Heart right ventricle (tissue), 16 donors: ENCODE measurements at regions not wholly inside any gene's neighbourhood (a gene's known extent, or its start where the extent isn't known, plus 50 kb on each side); places are given as distances from the start of the nearest gene placed in this dataset.

Experiments used
- ATAC-seq, 8 donors: fragments of 200-7000 bp; cut with Tn5 transposase; one replicate each; pipeline ENCODE4 v1.9.1; 2020; ENCODE audit warnings: mild to moderate bottlenecking in 8 of 8, moderate library complexity in 8 of 8, moderate number of reproducible peaks in 1 of 8
- DNase-seq, 2 donors: peaks; one replicate each; pipeline ENCODE4 v3.0.0-alpha.2; 2020
- H3K27ac ChIP-seq, 10 donors: fragments of 200-600 bp; sonication (generic) in 2 of 10; one replicate each; pipeline versions ENCODE4 v1.5.0 to v1.8.0; 2020 to 2022; ENCODE audit warnings: mild to moderate bottlenecking in 3 of 10
- H3K27me3 ChIP-seq, 7 donors: fragments of 200-600 bp; one replicate each; pipeline ENCODE4 v1.8.0; 2021 to 2022; ENCODE audit warnings: mild to moderate bottlenecking in 2 of 7
- H3K36me3 ChIP-seq, 9 donors: fragments of 200-600 bp; sonication (generic) in 1 of 9; one replicate each; pipeline versions ENCODE4 v1.5.0 to v1.8.0; 2020 to 2022; ENCODE audit warnings: mild to moderate bottlenecking in 2 of 9
- H3K4me1 ChIP-seq, 9 donors: fragments of 200-600 bp; sonication (generic) in 1 of 9; one replicate each; pipeline versions ENCODE4 v1.5.0 to v1.8.0; 2020 to 2022; ENCODE audit warnings: mild to moderate bottlenecking in 4 of 9
- H3K4me3 ChIP-seq, 10 donors: fragments of 200-600 bp; sonication (generic) in 2 of 10; one replicate each; pipeline versions ENCODE4 v1.5.0 to v1.8.0; 2020 to 2022; ENCODE audit warnings: mild to moderate bottlenecking in 7 of 10, moderate library complexity in 2 of 10
- H3K9me3 ChIP-seq, 11 donors: fragments of 200-600 bp in 10 of 11; sonication (generic) in 2 of 11; one replicate each; pipeline versions ENCODE4 v1.5.0 to v1.8.0; 2013 to 2022; ENCODE audit warnings: mild to moderate bottlenecking in 2 of 11, control low read depth in 1 of 11, moderate library complexity in 1 of 11
- WGBS, 2 donors: extraction: QIAGEN DNeasy Blood & Tissue Kit; methylation state at CpG; one replicate each; pipeline ENCODE4 v1.1.7; 2013; ENCODE audit warnings: inconsistent platforms in 1 of 2; 5-methylcytosine and 5-hydroxymethylcytosine counted together
- intact Hi-C, 10 donors: fragments of 100-400 bp; cut with DNase I; formaldehyde crosslinking; loops; one replicate each; pipeline versions ENCODE4 v1.11.1 to v1.14.2; 2022
- TF ChIP-seq, protein P1 (sequence below), 9 donors: fragments of 200-600 bp; sonication (generic) in 2 of 9; IDR thresholded peaks; one replicate each; pipeline versions ENCODE4 v1.5.0 to v1.8.0; 2021 to 2022; ENCODE audit warnings: antibody characterized with exemption in 9 of 9, mild to moderate bottlenecking in 5 of 9, moderate library complexity in 1 of 9
- donor health status: Arrhythmogenic right ventricular cardiomyopathy.
- donor health status: ischemic (EF 13 %, LVEDD 7.1; RV severe dilation, severe dysfunction).
- donor health status: healthy with polysubstance abuse.
- donor health status: DM: no; HTN: yes; CAD: no.
- donor health status: DM: no; HTN: no; CAD: no.
- donor health status: ischemic (EF 25% LVEDD 6.9; RV normal size, moderate dysfunction).
- donor health status: ischemic (EF 25% LVEDD 5.7; RV mildly dilated, moderate dysfunction).
- donor health status: healthy.
- donor health status: DM: yes; HTN: yes; CAD: no.
- donor health status: Ischemic cardiomyopathy.
- donor health status: ischemic (EF 35%, LVEDD 5.7; RV mildly dilated, moderate dysfunction).
- donor health status: nonischemic (EF 11% LVEDD 7.7; RV severe dilation, severe dysfunction).
- donor health status: DM: yes; HTN: yes; CAD: no.
- donor health status: PGD.
- donor health status: ischemic (EF 29% LVEDD 5.4; RV normal size, mild dysfunction).
- donor health status: nonischemic (EF 23%, LVEDD 6.1; RV moderate dilation, normal function).

DNA sequence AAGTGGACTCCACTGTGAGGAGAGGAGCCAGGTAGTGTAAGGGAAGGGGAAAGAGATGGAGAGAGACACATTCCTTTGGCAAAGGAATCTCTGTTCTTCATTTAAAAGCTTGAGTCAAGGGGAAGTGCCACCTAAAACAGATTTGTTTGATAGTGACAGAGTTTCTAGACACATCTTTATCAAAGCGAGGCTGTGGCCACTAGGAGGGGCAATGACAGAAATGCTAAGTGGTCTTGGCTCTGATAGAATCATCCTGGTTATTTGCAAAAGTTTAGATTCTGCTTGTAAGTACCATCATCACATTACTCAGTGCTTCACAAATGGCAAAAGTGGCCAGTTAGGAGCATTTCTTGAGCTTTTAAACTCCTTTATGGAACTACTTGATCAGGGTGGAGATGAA lies 261.4 kb downstream of the CNTN3 start:
- Histone ChIP-seq H3K9me3 (no peaks in the 10 kb centered on the region), H3K27ac (no peak overlapping the region), H3K4me1 (no peaks in the 10 kb centered on the region), H3K27me3 (no peaks in the 10 kb centered on the region), H3K36me3 (no peaks in the 10 kb centered on the region), H3K4me3 (no peak overlapping the region)
- 75 to 80% methylated on average over 1 of the region's 1 CpG for WGBS, 2 donors
- TF ChIP-seq, protein P1, sequence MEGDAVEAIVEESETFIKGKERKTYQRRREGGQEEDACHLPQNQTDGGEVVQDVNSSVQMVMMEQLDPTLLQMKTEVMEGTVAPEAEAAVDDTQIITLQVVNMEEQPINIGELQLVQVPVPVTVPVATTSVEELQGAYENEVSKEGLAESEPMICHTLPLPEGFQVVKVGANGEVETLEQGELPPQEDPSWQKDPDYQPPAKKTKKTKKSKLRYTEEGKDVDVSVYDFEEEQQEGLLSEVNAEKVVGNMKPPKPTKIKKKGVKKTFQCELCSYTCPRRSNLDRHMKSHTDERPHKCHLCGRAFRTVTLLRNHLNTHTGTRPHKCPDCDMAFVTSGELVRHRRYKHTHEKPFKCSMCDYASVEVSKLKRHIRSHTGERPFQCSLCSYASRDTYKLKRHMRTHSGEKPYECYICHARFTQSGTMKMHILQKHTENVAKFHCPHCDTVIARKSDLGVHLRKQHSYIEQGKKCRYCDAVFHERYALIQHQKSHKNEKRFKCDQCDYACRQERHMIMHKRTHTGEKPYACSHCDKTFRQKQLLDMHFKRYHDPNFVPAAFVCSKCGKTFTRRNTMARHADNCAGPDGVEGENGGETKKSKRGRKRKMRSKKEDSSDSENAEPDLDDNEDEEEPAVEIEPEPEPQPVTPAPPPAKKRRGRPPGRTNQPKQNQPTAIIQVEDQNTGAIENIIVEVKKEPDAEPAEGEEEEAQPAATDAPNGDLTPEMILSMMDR (IDR thresholded peaks at IDR 0.05), result peak in 1 of 9 donors; percentile 8
- DNase-seq (no peak), ATAC-seq (no peak)
- intact Hi-C loops, result no loop called here

DNA sequence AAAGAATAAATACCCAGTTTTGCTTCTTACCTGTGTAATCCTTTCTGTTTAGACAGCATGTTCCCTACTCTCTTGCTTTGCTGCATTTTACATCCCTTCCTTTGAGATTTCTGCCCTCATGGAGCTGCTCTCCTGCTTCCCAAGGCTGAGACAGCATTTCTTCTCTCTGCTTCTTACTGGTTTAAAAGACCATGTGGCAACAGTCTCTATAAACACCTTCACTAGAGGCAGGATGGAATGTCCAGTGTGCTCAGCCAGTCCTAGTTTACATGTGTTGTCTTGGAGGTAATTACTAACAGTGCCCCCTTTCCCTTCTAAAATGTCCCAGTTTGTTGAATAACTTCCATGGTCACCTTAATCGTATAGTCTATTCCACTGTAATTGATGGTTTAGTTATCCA lies 262.3 kb downstream of the CNTN3 start:
- DNase-seq, result no peak

DNA sequence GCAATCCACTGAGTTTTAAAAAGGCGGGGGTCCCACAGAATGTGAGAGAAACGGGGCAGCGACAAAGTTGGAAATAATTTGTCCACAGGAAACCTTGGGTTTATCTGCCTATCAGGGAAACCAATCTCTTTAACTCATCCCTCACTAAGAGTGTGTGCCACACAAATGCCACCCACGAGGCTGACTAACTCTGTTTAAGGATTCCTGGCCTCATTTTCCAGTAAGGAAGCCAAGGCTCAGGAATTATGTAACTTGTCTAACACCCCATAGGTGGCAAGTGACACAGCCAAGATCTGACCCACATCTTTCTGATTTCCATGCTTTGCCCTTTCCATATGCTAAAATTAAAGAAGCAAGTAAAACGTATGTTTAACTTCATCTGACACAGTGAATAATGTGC lies 263.2 kb downstream of the CNTN3 start:
- no peaks in the 10 kb centered on the region for H3K9me3 ChIP-seq
- TF ChIP-seq, protein P1 (IDR thresholded peaks at IDR 0.05), result no peak
- no peaks in the 10 kb centered on the region for H3K4me1 ChIP-seq
- 59 to 64% methylated on average over 5 of the region's 5 CpGs for WGBS, 2 donors
- no peak overlapping the region for H3K4me3 ChIP-seq
- no peaks in the 10 kb centered on the region for H3K27me3 ChIP-seq
- DNase-seq, result no peak
- no peaks in the 10 kb centered on the region for H3K36me3 ChIP-seq
- intact Hi-C loops, result no loop called here
- ATAC-seq, result peak in 3 of 8 donors; percentile 46 to 81 (median 77)
- H3K27ac ChIP-seq, result no peak overlapping the region

More for the DNA sequence above, 262.3 kb downstream of the CNTN3 start:
- ATAC-seq, result peak in 1 of 8 donors; percentile 86
- H3K4me1 ChIP-seq, result no peaks in the 10 kb centered on the region
- no peaks in the 10 kb centered on the region for H3K9me3 ChIP-seq
- 90 to 91% methylated on average over 1 of the region's 1 CpG for WGBS, 2 donors
- intact Hi-C loops, result no loop called here
- TF ChIP-seq, protein P1 (IDR thresholded peaks at IDR 0.05), result no peak
- H3K36me3 ChIP-seq, result no peaks in the 10 kb centered on the region
- no peak overlapping the region for H3K27ac ChIP-seq
- H3K27me3 ChIP-seq, result no peaks in the 10 kb centered on the region
- H3K4me3 ChIP-seq, result no peak overlapping the region

DNA sequence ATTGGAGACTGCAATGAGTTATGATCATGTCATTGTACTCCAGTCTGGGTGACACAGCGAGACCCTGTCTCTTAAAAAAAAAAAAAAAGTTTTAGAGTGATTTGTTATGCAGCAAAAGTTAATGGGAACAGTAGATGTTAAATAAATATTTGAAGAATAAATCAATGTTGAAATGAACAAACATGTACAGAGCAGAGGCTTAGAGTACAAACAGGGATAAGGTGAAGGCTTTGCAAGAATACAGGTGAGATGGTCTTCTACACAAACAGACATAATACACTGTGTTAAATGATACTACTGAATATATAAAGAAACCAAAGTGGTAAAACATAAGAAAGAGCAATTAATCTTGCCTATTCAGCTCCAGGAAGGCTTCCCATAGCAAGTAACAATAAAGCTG lies 265.4 kb downstream of the CNTN3 start:
- Histone ChIP-seq H3K9me3 (no peaks in the 10 kb centered on the region), H3K36me3 (no peaks in the 10 kb centered on the region), H3K27ac (no peak overlapping the region), H3K4me1 (no peaks in the 10 kb centered on the region), H3K4me3 (no peak overlapping the region), H3K27me3 (no peaks in the 10 kb centered on the region)
- no peak for ATAC-seq
- 71 to 72% methylated on average over 1 of the region's 1 CpG for WGBS, 2 donors
- no peak for DNase-seq
- TF ChIP-seq, protein P1 (IDR thresholded peaks at IDR 0.05), result no peak
- intact Hi-C loops, result no loop called here
